Inflammatory macrophage treated with lipopolysaccharide for 1 hour (primary cell): ENCODE measurements at regions not wholly inside any gene's neighbourhood (a gene's known extent, or its start where the extent isn't known, plus 50 kb on each side); places are given as distances from the start of the nearest gene placed in this dataset.
A peak's percentile ranks its signal among the peaks of the same experiment; 100 is the strongest.

ENCODE experiments used
- DNase-seq, 2 donors: peaks; one replicate each; pipeline ENCODE4 v3.0.0-alpha.2; 2020 to 2022

- no peak for DNase-seq
Measured at GRCh38 chr6:105901583-105901982, 184.6 kb upstream of the PRDM1 start.

DNA sequence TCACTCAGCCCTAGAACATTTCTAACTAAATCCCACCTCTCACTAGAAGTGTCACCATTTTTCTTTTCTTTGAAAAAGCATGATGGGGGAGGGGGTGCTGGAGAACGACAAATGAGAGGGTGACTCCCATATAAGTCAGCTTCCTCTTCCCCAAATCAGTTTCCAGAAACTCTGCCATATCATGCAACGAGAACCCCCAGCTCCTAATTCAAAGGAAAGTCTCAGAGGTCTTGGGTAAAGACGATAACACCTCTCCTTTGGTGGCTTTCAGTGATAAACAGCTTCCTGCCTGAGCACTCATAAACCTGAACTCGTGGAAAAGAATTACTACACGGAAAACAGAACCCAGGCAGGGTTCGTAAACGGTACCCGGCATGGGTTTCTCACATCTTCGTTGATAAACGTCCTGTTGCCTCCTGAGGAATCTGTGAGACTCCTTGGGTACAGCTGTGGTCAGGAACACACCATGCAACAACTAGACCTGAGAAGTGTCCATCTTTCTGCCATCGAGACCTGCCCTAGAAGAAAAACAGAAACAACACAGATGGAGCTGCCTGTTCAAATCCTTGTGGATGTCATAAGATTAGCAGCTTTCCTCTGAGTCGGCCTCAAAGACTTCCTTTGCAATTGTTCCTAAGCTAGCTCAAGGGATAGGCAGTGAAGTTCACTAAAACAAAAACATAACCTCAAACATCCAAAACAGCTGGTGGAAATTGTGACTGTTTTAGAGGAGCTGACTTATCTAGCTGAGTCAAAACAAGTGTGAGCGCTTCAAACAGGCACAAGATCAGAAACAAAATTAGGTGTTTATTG lies 185.8 kb upstream of the PRDM1 start:
- DNase-seq, result peak; percentile 28 to 44

- no peak for DNase-seq
Measured at GRCh38 chr6:105898286-105898685, 187.8 kb upstream of the PRDM1 start.

- no peak for DNase-seq
Measured at GRCh38 chr6:105897131-105897530, 189.0 kb upstream of the PRDM1 start.

GRCh38 chr6:105896821-105897095 lies 189.4 kb upstream of the PRDM1 start:
- DNase-seq, result no peak

- DNase-seq, result no peak
Measured at GRCh38 chr6:105896052-105896820, 189.9 kb upstream of the PRDM1 start.

DNA sequence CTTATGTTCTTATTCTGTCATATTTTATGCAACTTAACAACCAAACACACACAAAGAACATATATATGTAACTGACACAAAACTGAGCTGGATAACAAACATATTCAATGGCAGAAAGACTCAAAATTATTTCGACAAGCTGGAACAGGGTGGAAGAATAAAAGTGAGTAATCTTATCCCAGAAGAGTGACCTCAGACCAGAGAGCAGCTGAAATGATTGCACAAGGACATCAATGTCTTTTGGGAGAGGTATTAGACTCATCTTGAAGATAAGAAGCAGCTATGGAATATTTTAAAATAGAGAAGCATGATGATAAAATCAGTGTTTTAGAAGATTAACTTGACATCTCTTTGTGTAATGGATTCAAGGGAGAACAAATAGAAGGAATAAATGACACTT lies 191.6 kb upstream of the PRDM1 start:
- DNase-seq, result peak in 1 of 2 donors; percentile 25

- no peak for DNase-seq
Measured at GRCh38 chr6:105893741-105894140, 192.4 kb upstream of the PRDM1 start.

DNA sequence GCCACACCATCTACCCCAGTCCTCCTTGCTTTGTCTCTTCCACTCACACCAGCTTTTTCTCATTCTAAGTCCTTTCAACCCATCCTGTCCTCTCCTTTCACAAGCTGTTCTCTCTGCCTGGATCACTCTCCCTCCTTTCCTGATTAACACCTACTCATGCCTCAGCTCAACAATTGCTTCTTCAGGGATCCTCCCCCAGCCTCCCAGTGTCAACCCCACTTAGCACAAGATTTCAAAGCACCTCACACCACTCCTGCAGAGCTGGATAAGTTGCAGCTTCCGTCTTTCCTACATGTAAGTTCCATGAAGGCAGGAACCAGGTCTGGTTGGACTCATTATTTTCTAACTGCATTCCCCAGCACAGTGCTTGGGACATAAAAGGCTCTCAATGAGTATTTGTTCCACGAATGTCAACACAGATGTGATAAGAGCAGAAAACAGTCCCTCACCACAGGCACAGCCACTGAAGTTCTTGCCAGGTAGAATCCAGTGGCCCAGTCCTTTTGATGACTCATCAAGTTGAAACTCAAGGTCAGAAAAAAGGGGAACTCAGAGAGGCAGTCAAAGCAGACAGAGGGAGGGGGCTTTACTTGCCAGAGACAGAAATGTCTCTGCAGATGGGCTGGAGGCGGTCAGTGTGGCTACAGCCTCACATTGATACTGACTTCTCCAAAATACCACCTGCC lies 193.4 kb upstream of the PRDM1 start:
- peak in 1 of 2 donors; percentile 40 for DNase-seq

DNA sequence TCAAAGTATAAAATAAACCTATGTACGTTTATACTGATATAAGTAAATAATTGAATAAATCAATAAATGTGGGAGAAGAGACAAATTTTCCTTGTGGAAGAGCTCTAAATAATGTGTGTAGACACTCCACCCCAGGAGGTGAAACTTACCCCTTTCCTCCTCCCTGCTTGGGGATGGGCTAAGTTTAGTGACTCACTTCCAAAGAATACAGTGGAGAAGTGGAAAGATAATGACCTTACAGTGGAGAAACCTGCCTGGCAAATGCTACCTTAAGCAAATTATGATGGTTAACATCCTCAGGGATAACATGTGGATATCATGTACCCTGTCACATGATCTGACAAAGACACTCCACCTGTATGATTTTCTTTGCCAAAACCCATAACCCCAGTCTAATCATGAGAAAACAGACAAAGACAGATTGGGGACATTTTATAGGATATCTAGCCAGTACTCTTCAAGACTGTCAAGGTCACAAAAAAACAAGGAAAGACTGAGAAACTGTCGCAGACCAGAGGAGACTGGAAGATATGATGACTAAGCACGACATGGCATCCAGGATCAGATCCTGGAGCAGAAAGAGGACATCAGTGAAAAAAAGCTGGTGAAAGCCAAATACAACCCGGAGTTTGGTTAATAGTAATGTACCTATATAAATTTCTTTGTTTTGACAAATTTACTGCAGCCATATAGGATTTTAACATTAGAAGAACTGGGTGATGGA lies 195.5 kb upstream of the PRDM1 start:
- DNase-seq, result no peak

DNA sequence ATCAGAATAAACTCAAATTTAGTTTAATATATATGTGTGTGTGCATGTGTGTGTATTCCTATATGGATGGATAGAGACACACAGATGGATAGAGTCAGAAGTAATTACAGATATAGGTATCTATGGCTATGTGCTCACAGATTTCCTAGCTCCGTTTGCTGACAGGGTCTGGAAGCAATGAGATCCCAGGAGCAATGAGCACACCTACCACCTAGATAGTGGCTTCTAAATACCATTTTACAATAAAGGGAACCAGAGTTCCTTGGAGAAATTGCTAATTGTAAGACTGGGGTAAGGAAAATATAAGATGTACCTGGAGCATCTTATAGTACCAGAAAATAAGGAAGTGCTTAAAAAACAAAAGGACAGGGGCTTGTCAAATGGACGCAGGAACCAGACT lies 196.2 kb upstream of the PRDM1 start:
- no peak for DNase-seq

- no peak for DNase-seq
Measured at GRCh38 chr6:105886814-105887544, 199.2 kb upstream of the PRDM1 start.

- DNase-seq, result peak; percentile 62 to 65
Measured at GRCh38 chr6:105886066-105886813, 199.9 kb upstream of the PRDM1 start.

- DNase-seq, result peak in 1 of 2 donors; percentile 58
Measured at GRCh38 chr6:105884426-105884825, 201.7 kb upstream of the PRDM1 start.

DNA sequence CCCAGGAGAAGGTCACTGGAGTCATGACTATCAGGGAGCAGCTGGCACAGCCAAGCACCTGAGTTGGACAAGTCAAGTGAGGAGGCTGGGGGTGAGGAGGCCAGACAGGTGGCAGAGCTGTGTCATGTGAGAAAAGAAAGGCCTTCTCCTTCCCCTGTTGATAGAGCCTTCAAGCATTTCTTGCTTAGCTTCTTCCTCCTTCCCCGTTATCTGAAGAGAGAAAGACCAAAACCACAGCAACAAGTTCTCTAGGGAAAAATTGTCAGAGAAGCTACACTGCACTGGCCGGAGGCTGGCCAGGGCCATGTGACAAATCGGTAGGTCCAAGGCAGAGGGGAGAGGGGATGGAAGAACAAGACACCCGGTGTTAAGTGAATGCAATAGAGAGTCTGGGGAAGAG lies 202.1 kb upstream of the PRDM1 start:
- DNase-seq, result no peak

- no peak for DNase-seq
Measured at GRCh38 chr6:105882828-105883227, 203.3 kb upstream of the PRDM1 start.

DNA sequence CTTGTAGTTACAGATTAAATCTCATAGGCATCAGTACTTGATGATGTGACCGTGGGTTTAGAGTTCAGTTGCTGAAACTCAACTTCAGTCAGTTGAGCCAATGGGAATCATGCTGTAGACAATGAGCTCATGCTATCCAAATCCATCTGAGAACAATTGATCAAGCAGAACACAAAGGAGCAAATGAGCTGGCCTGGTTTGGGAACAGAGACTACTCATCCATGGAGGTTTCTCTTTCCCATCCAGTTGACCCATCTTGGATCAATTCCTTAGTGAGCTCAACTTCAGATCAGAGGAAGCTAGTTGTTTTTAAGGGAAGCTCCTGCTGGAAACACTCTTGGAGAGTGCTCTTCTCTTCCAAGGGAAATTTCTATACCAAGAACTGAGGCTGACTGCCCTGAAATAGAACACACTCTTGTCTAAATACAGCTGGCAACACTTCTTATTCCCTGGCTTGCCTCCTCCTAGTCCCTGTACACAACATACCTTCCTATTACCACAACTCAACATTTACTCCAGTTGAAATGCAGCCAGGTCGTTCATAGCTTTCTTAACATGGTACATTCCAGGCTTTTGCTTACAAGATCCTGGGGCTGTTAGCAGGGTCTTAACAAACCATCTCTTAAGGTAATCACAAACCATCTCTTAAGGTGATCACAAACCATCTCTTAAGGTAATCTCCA lies 203.9 kb upstream of the PRDM1 start:
- DNase-seq, result no peak

- DNase-seq, result no peak
Measured at GRCh38 chr6:105881608-105882007, 204.5 kb upstream of the PRDM1 start.

GRCh38 chr6:105880030-105880492 lies 206.1 kb upstream of the PRDM1 start:
- DNase-seq, result peak; percentile 93 to 99

DNA sequence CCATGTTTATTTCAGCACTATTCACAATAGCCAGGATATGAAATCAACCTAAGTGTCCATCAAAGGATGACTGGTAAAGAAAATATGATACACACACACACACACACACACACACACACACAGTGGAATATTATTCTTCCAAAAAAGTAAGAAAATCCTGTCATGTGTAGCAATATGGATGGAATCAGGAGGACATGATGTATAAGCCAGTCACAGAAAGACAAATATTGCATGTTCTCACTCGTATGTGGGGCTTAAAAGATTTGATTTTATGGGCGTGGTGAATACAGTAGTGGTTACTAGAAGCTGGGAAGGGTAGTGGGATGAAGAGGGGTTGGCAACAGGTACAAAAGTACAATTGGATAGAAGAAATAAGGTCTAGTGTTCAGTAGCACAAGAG lies 207.0 kb upstream of the PRDM1 start:
- no peak for DNase-seq
